ENCODE measurements at regions not wholly inside any gene's neighbourhood (a gene's known extent, or its start where the extent isn't known, plus 50 kb on each side); places are given as distances from the start of the nearest gene placed in this dataset.
"Not testable (repeated sequence)": the region's sequence is repeated elsewhere in the genome, so short reads cannot be mapped to it uniquely, and the experiment has no call there.

GRCh38 chr9:1920386-1920785 is 94.8 kb upstream of the SMARCA2 start:
- Histone ChIP-seq H3K4me3 (no peak overlapping the region), H3K27me3 (no peaks in the 10 kb centered on the region), H3K36me3 (no peaks in the 10 kb centered on the region), H3K9me3 (no peaks in the 10 kb centered on the region), H3K4me1 (no peaks in the 10 kb centered on the region), H3K27ac (no peak overlapping the region)
- no peak for FAIRE-seq
- TF ChIP-seq CTCF (IDR thresholded peaks at IDR 0.05): no peak
- 78% methylated on average over 3 of the region's 3 CpGs for WGBS, 2 donors
- ATAC-seq: no peak
- intact Hi-C loops (cut with DNase I): no loop called here
- no peak for DNase-seq

DNA sequence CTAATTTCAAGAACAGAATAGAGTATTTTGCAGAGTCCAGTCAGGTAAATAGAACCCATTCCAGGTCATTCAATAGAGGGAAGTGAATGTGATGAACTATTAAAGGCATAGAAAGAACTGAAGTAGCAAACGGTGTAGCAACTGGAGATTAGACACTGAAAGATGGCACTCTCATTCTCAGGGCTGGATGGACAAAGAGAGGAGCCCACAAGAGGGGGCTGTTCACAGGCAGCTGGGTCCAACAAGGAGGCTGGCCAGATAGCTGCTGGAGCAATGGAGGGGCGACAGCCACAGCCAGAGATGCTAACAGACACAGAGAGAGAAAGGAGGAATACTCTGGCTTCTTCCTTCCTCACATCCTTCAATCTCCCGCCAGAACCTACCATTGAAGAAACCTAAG is 93.1 kb upstream of the SMARCA2 start:
- Histone ChIP-seq H3K4me1 (no peaks in the 10 kb centered on the region), H3K9me3 (no peaks in the 10 kb centered on the region), H3K27me3 (no peaks in the 10 kb centered on the region), H3K4me3 (no peak overlapping the region), H3K36me3 (no peaks in the 10 kb centered on the region), H3K27ac (no peak overlapping the region)
- no peak for FAIRE-seq
- 71 to 78% methylated on average over 3 of the region's 3 CpGs for WGBS, 2 donors
- intact Hi-C loops (cut with DNase I): no loop called here
- TF ChIP-seq CTCF (IDR thresholded peaks at IDR 0.05): no peak
- DNase-seq: no peak
- ATAC-seq: no peak

DNA sequence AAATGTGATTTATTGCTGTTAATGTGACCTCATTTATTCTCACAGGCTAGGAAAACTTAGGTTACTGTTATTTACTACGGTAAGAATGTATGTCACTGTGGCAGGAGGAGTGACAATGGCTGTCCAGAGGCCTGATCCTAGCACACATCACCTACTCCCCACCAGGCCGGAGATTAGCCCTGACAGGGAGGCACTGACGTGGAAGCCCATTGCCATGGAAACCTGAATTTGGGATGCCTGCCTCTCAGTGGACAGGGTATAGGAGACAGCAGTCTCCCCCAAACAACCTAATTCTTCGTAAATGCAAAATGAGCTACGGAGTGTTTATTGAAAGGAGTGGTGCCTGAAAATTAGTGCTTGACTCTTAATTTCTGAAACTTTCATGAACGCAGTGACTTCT is 87.6 kb upstream of the SMARCA2 start:
- 78 to 81% methylated on average over 6 of the region's 6 CpGs for WGBS, 2 donors
- no peak for ATAC-seq
- no peak for TF ChIP-seq CTCF (IDR thresholded peaks at IDR 0.05)
- Histone ChIP-seq H3K27ac (no peak overlapping the region), H3K4me1 (no peaks in the 10 kb centered on the region), H3K36me3 (no peaks in the 10 kb centered on the region), H3K4me3 (no peak overlapping the region), H3K9me3 (no peaks in the 10 kb centered on the region), H3K27me3 (no peaks in the 10 kb centered on the region)
- FAIRE-seq: no peak
- DNase-seq: no peak
- intact Hi-C loops (cut with DNase I): no loop called here

DNA sequence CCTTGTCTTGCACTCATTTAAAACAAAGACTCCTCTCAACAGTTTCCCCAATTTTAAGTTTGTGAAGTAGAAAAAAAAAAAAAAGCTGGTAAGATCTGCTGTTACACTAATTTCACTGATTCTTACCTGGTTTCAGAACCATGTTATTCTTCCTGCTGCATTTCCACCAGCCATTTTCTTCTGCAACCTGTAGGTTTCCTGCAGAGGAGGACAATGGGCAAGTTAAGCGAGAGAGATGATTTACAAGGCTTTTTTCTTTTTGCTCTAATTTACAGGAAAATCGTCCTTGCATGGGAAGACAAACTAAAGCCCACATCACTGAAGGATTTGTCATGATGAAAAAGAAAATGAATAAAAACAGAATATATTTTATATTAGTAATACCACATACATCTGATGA is 86.0 kb upstream of the SMARCA2 start:
- no peak overlapping the region for H3K4me3 ChIP-seq
- H3K4me1 ChIP-seq: no peaks in the 10 kb centered on the region
- no peak overlapping the region for H3K27ac ChIP-seq
- no peaks in the 10 kb centered on the region for H3K36me3 ChIP-seq
- no peaks in the 10 kb centered on the region for H3K27me3 ChIP-seq
- FAIRE-seq (no peak), ATAC-seq (no peak), DNase-seq (no peak)
- WGBS, 2 donors: 63 to 69% methylated on average over 2 of the region's 2 CpGs
- H3K9me3 ChIP-seq: no peaks in the 10 kb centered on the region
- intact Hi-C loops (cut with DNase I): no loop called here
- no peak for TF ChIP-seq CTCF (IDR thresholded peaks at IDR 0.05)

- ATAC-seq: no peak
- WGBS, 2 donors: 69 to 78% methylated on average over 5 of the region's 5 CpGs
- no peak for FAIRE-seq
Observed at GRCh38 chr9:1929722-1930244, 85.4 kb upstream of the SMARCA2 start.

DNA sequence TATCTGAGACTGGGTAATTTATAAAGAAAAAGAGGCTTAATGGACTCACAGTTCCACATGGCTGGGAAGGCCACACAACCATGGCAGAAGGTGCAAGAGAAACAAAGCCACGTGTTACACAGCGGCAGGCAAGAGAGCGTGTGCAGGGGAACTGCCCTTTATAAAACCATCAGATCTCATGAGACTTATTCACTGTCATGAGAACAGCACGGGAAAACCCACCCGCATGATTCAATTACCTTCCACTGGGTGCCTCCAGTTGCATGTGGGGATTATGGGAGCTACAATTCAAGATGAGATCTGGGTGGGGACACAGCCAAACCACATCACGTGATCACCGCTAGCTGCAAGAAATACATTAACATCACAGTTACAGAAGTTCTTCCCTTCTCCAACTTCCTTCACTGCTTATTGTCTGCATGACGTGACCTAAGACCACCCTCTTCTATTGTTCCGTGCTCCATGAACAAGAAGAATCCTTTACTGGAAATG is 84.9 kb upstream of the SMARCA2 start:
- H3K27me3 ChIP-seq; H3K36me3 ChIP-seq; DNase-seq; H3K27ac ChIP-seq; intact Hi-C loops (cut with DNase I); H3K9me3 ChIP-seq; H3K4me3 ChIP-seq; FAIRE-seq; H3K4me1 ChIP-seq; ATAC-seq: not testable (repeated sequence)
- 79 to 88% methylated on average over 9 of the region's 9 CpGs for WGBS, 2 donors

More at GRCh38 chr9:1929722-1930244, 85.4 kb upstream of the SMARCA2 start:
- Histone ChIP-seq H3K4me3 (no peak overlapping the region), H3K9me3 (no peaks in the 10 kb centered on the region), H3K4me1 (no peaks in the 10 kb centered on the region), H3K27ac (no peak overlapping the region), H3K36me3 (no peaks in the 10 kb centered on the region), H3K27me3 (no peaks in the 10 kb centered on the region)
- DNase-seq: no peak
- TF ChIP-seq CTCF (IDR thresholded peaks at IDR 0.05): no peak
- intact Hi-C loops (cut with DNase I): no loop called here

Data from pancreas (tissue), 10 donors.